T-cell (primary cell): ENCODE measurements at regions not wholly inside any gene's neighbourhood (a gene's known extent, or its start where the extent isn't known, plus 50 kb on each side); places are given as distances from the start of the nearest gene placed in this dataset.

Source experiments
- ATAC-seq, 4 experiments: fragments of 200-7000 bp in 3 of 4; fragments of 150-1000 bp in 1 of 4; cut with Tn5 transposase; replicated peaks in 1 of 4; 1 replicate in 3 of 4; 2 replicates in 1 of 4; pipeline ENCODE4 v1.10.0; 2021; ENCODE audit warnings: moderate library complexity in 3 of 4, mild to moderate bottlenecking in 2 of 4, moderate number of reproducible peaks in 1 of 4
- CTCF ChIA-PET, 2 donors: fragments of 300-600 bp; sonication (Branson Sonifier 250); formaldehyde crosslinking; loops; one replicate each; lab custom pipeline; 2022; ENCODE audit warnings: antibody characterized with exemption in 2 of 2; lab: Charles Lee
- POLR2A ChIA-PET, 2 donors: fragments of 300-600 bp; sonication (Branson Sonifier 250); formaldehyde crosslinking; loops; one replicate each; lab custom pipeline; 2022; ENCODE audit warnings: antibody characterized with exemption in 2 of 2; lab: Charles Lee
- DNase-seq, 35 experiments: peaks; one replicate each; pipeline versions ENCODE4 v3.0.0 to v3.0.0-alpha.2; 2013 to 2023
- H3K27ac ChIP-seq: one replicate; pipeline ENCODE4 v1.5.1; 2013; ENCODE audit warnings: low read length
- H3K27me3 ChIP-seq, 2 experiments: replicated peaks in 1 of 2; 1 replicate in 1 of 2; 2 replicates in 1 of 2; pipeline versions ENCODE4 v1.6.1 to v1.7.0; 2013; ENCODE audit warnings: low read length in 1 of 2, mixed read lengths in 1 of 2; ENCODE audit not compliant: control insufficient read depth in 2 of 2, insufficient read depth in 2 of 2; ENCODE audit errors: extremely low read depth in 1 of 2
- H3K36me3 ChIP-seq, 2 donors: 1 replicate in 1 of 2; 2 replicates in 1 of 2; pipeline versions ENCODE4 v1.6.1 to v1.7.0; 2013; ENCODE audit warnings: low read length in 1 of 2; ENCODE audit not compliant: control insufficient read depth in 2 of 2, insufficient read depth in 1 of 2; ENCODE audit errors: extremely low read depth in 1 of 2
- H3K4me1 ChIP-seq, 2 experiments: 1 replicate in 1 of 2; 2 replicates in 1 of 2; pipeline versions ENCODE4 v1.6.1 to v1.7.0; 2013; ENCODE audit warnings: low read length in 2 of 2, mixed read lengths in 1 of 2; ENCODE audit not compliant: insufficient read depth in 2 of 2, control insufficient read depth in 1 of 2; ENCODE audit errors: extremely low read depth in 1 of 2
- H3K4me3 ChIP-seq, 2 donors: 1 replicate in 1 of 2; 2 replicates in 1 of 2; pipeline versions ENCODE4 v1.5.1 to v1.7.0; 2013; ENCODE audit warnings: mild to moderate bottlenecking in 2 of 2, low read length in 1 of 2, moderate library complexity in 1 of 2; ENCODE audit not compliant: control insufficient read depth in 1 of 2; ENCODE audit errors: extremely low read depth in 1 of 2
- H3K9me3 ChIP-seq: 2 replicates; pipeline ENCODE4 v1.7.0; 2013
- H3K27ac Mint-ChIP-seq, 2 donors: one replicate each; pipeline ENCODE4 v1.8.0; 2020 to 2021; ENCODE audit warnings: mild to moderate bottlenecking in 2 of 2, mixed read lengths in 2 of 2
- H3K27me3 Mint-ChIP-seq, 2 donors: one replicate each; pipeline ENCODE4 v1.8.0; 2021 to 2022; ENCODE audit warnings: mixed read lengths in 2 of 2
- H3K36me3 Mint-ChIP-seq: one replicate; pipeline ENCODE4 v1.8.0; 2021; ENCODE audit warnings: mixed read lengths
- H3K4me1 Mint-ChIP-seq, 3 donors: one replicate each; pipeline ENCODE4 v1.8.0; 2020 to 2022; ENCODE audit warnings: mixed read lengths in 3 of 3, mild to moderate bottlenecking in 1 of 3
- H3K4me3 Mint-ChIP-seq, 3 donors: one replicate each; pipeline ENCODE4 v1.8.0; 2020 to 2022; ENCODE audit warnings: mild to moderate bottlenecking in 3 of 3, mixed read lengths in 3 of 3, moderate library complexity in 3 of 3
- H3K9me3 Mint-ChIP-seq, 3 donors: one replicate each; pipeline ENCODE4 v1.8.0; 2020 to 2022; ENCODE audit warnings: mixed read lengths in 3 of 3
- WGBS: methylation state at CpG from one replicate; pipeline ENCODE4 v1.1.5; 2013; ENCODE audit warnings: missing lambda C conversion rate; ENCODE audit not compliant: insufficient coverage; 5-methylcytosine and 5-hydroxymethylcytosine counted together

DNA sequence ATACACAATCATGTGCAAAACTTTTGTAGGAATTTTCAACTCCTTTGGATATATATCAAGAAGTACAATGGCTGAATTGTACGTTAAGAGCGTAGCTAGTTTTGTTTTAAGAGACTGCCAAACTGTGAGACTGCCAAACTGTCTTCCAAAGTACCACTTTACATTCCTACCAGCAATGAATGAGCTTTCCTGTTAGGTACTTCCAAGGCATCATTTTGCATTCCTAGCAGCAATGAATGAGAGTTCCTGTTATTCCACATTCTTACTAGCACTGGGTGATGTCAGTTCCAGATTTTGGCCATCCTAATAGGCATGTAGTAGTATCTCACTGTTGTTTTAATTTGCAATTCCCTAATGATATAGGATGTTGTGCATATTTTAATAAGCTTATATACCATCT, 219.3 kb downstream of the KCNN2 start:
- Histone ChIP-seq H3K27ac (no peak overlapping the region), H3K4me1 (no peaks in the 10 kb centered on the region), H3K4me3 (no peak overlapping the region), H3K27me3 (no peaks in the 10 kb centered on the region), H3K9me3 (no peaks in the 10 kb centered on the region), H3K36me3 (no peaks in the 10 kb centered on the region)
- no peak for ATAC-seq
- no peak overlapping the region for H3K27ac Mint-ChIP-seq
- no CpG with 5 or more reads among the region's 2 CpGs for WGBS
- CTCF ChIA-PET: no interaction called here
- POLR2A ChIA-PET: no interaction called here
- peaks cover 5 to 16% (median 5%) of the 10 kb centered on the region in 3 donors for H3K9me3 Mint-ChIP-seq
- DNase-seq: no peak
- no peaks in the 10 kb centered on the region for H3K27me3 Mint-ChIP-seq
- H3K4me3 Mint-ChIP-seq: no peak overlapping the region
- H3K4me1 Mint-ChIP-seq: no peaks in the 10 kb centered on the region
- no peaks in the 10 kb centered on the region for H3K36me3 Mint-ChIP-seq

DNA sequence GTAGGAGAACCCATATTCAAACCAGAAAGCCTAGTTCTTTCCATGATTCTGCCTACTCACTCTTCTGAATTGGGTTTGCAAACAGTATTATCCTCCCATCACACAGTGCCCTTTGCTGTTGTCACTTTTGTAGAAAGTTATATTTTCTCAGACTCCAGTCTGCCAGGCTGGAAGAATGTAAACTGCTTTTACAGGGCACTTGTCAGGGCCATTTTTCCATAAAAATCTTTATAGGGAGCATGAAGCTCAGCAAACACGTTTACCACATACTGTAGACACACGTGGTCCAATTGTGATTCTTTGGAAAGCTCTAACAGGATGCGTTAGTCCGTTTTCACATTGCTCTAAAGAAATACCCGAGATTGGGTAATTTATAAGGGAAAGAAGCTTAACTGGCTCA, 204.0 kb downstream of the KCNN2 start:
- Histone ChIP-seq H3K36me3 (no peaks in the 10 kb centered on the region), H3K4me1 (no peaks in the 10 kb centered on the region), H3K27ac (no peak overlapping the region), H3K4me3 (no peak overlapping the region), H3K9me3 (no peaks in the 10 kb centered on the region), H3K27me3 (no peaks in the 10 kb centered on the region)
- H3K4me1 Mint-ChIP-seq: no peaks in the 10 kb centered on the region
- H3K27ac Mint-ChIP-seq: no peak overlapping the region
- no peaks in the 10 kb centered on the region for H3K36me3 Mint-ChIP-seq
- no peaks in the 10 kb centered on the region for H3K27me3 Mint-ChIP-seq
- ChIA-PET CTCF (no interaction called here), POLR2A (no interaction called here)
- DNase-seq (no peak), ATAC-seq (no peak)
- H3K9me3 Mint-ChIP-seq: peaks cover 7 to 22% (median 8%) of the 10 kb centered on the region in 3 donors
- H3K4me3 Mint-ChIP-seq: no peak overlapping the region
- WGBS: no CpG with 5 or more reads among the region's 5 CpGs

DNA sequence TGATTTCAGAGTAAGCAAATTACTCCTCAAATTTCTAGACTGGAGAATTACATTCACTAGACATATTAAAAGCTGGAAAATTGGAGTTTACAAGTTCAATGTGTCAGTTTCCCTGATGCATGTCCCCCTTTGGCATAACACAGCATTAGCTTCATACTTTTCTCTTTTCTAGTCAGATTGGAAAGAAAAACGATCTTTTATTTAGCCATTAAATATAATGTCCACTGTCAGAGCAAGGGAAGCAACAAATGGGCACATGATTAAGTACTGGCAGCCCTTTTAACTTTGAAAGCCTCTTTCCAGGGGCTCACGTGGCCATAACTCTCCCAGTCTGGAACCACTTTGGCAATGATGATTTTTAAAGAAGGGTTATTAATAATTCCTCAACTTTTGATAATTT, 203.3 kb downstream of the KCNN2 start:
- Mint-ChIP-seq H3K9me3 (peaks cover 4 to 18% (median 7%) of the 10 kb centered on the region in 3 donors), H3K36me3 (no peaks in the 10 kb centered on the region), H3K4me3 (no peak overlapping the region), H3K4me1 (no peaks in the 10 kb centered on the region), H3K27ac (no peak overlapping the region), H3K27me3 (no peaks in the 10 kb centered on the region)
- no peaks in the 10 kb centered on the region for H3K9me3 ChIP-seq
- H3K27ac ChIP-seq: no peak overlapping the region
- no peaks in the 10 kb centered on the region for H3K27me3 ChIP-seq
- POLR2A ChIA-PET: no interaction called here
- CTCF ChIA-PET: no interaction called here
- H3K4me3 ChIP-seq: no peak overlapping the region
- no CpG with 5 or more reads among the region's 2 CpGs for WGBS
- no peaks in the 10 kb centered on the region for H3K36me3 ChIP-seq
- no peaks in the 10 kb centered on the region for H3K4me1 ChIP-seq
- DNase-seq (no peak), ATAC-seq (no peak)

GRCh38 chr5:114561415-114561814, 199.5 kb downstream of the KCNN2 start:
- Mint-ChIP-seq H3K9me3 (peaks cover 0 to 7% (median 0%) of the 10 kb centered on the region in 3 donors), H3K4me1 (no peaks in the 10 kb centered on the region), H3K27ac (no peak overlapping the region), H3K27me3 (no peaks in the 10 kb centered on the region), H3K36me3 (no peaks in the 10 kb centered on the region), H3K4me3 (no peak overlapping the region)
- WGBS: 68% methylated on average over 4 of the region's 4 CpGs
- DNase-seq: no peak
- ATAC-seq: no peak
- POLR2A ChIA-PET: no interaction called here
- Histone ChIP-seq H3K4me1 (no peaks in the 10 kb centered on the region), H3K36me3 (no peaks in the 10 kb centered on the region), H3K27me3 (no peaks in the 10 kb centered on the region), H3K4me3 (no peak overlapping the region), H3K9me3 (no peaks in the 10 kb centered on the region), H3K27ac (no peak overlapping the region)
- CTCF ChIA-PET: no interaction called here
